Central memory CD4-positive, alpha-beta T cell (primary cell): ENCODE measurements at regions not wholly inside any gene's neighbourhood (a gene's known extent, or its start where the extent isn't known, plus 50 kb on each side); places are given as distances from the start of the nearest gene placed in this dataset.
"Not testable (repeated sequence)": the region's sequence is repeated elsewhere in the genome, so short reads cannot be mapped to it uniquely, and the experiment has no call there.

Experiments
- DNase-seq: peaks from one replicate; pipeline ENCODE4 v3.0.0; 2022

GRCh38 chr3:182284793-182285192, 508.5 kb upstream of the ATP11B start:
- DNase-seq = no peak

GRCh38 chr3:182292591-182292990, 500.7 kb upstream of the ATP11B start:
- DNase-seq = no peak

- no peak for DNase-seq
Measured at GRCh38 chr3:182294256-182294655, 499.0 kb upstream of the ATP11B start.

GRCh38 chr3:182294696-182295095, 498.6 kb upstream of the ATP11B start:
- DNase-seq = no peak

GRCh38 chr3:182300266-182300665, 493.0 kb upstream of the ATP11B start:
- DNase-seq = no peak

GRCh38 chr3:182303169-182303568, 490.1 kb upstream of the ATP11B start:
- DNase-seq = no peak

- DNase-seq = no peak
Measured at GRCh38 chr3:182305881-182306665, 487.2 kb upstream of the ATP11B start.

- DNase-seq = no peak
Measured at GRCh38 chr3:182308328-182308727, 485.0 kb upstream of the ATP11B start.

GRCh38 chr3:182309120-182309519, 484.2 kb upstream of the ATP11B start:
- DNase-seq = no peak

GRCh38 chr3:182315313-182315712, 478.0 kb upstream of the ATP11B start:
- DNase-seq = no peak

GRCh38 chr3:182323126-182323700, 470.1 kb upstream of the ATP11B start:
- DNase-seq = no peak

GRCh38 chr3:182323898-182324297, 469.4 kb upstream of the ATP11B start:
- DNase-seq = no peak

GRCh38 chr3:182325213-182325950, 467.9 kb upstream of the ATP11B start:
- no peak for DNase-seq

- no peak for DNase-seq
Measured at GRCh38 chr3:182327196-182327681, 466.1 kb upstream of the ATP11B start.

GRCh38 chr3:182330646-182331045, 462.7 kb upstream of the ATP11B start:
- no peak for DNase-seq

GRCh38 chr3:182331341-182331740, 462.0 kb upstream of the ATP11B start:
- no peak for DNase-seq

- no peak for DNase-seq
Measured at GRCh38 chr3:182342252-182342651, 451.1 kb upstream of the ATP11B start.

GRCh38 chr3:182344026-182344425, 449.3 kb upstream of the ATP11B start:
- DNase-seq = not testable (repeated sequence)

- DNase-seq = no peak
Measured at GRCh38 chr3:182349051-182349450, 444.3 kb upstream of the ATP11B start.

GRCh38 chr3:182349951-182350517, 443.3 kb upstream of the ATP11B start:
- no peak for DNase-seq

GRCh38 chr3:182357928-182358327, 435.4 kb upstream of the ATP11B start:
- DNase-seq = no peak

- DNase-seq = no peak
Measured at GRCh38 chr3:182364323-182364722, 429.0 kb upstream of the ATP11B start.
